ENCODE measurements at regions not wholly inside any gene's neighbourhood (a gene's known extent, or its start where the extent isn't known, plus 50 kb on each side); places are given as distances from the start of the nearest gene placed in this dataset.

DNA sequence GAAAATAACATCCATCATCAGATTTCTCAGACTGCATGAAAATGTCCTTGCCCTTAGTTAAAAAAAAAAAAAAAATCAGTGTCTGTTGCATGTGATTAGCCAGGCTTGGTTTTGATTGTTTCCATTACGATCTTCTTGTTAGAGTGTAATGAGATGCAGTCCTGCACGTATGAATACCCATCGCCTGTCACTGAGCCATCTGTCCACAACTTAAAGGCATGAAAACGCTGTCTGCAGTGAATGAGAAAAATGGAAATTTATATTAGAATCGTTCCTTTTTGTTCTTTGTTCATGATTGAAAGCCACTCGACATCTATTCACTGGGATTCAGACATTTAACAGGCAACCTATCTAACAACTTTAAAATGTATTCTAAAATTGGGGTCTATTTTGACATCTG, 521.7 kb upstream of the SPHKAP start:
- no TSS peak for BruUV-seq (replicated peaks)
- TF ChIP-seq EZH2 (IDR thresholded peaks at IDR 0.05; ENCODE audit: low read length, unreplicated experiment) (no peak), EZH2phosphoT487 (IDR thresholded peaks at IDR 0.05; ENCODE audit: borderline replicate concordance, low read length) (no peak)
- TF ChIP-seq, protein P1, sequence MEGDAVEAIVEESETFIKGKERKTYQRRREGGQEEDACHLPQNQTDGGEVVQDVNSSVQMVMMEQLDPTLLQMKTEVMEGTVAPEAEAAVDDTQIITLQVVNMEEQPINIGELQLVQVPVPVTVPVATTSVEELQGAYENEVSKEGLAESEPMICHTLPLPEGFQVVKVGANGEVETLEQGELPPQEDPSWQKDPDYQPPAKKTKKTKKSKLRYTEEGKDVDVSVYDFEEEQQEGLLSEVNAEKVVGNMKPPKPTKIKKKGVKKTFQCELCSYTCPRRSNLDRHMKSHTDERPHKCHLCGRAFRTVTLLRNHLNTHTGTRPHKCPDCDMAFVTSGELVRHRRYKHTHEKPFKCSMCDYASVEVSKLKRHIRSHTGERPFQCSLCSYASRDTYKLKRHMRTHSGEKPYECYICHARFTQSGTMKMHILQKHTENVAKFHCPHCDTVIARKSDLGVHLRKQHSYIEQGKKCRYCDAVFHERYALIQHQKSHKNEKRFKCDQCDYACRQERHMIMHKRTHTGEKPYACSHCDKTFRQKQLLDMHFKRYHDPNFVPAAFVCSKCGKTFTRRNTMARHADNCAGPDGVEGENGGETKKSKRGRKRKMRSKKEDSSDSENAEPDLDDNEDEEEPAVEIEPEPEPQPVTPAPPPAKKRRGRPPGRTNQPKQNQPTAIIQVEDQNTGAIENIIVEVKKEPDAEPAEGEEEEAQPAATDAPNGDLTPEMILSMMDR (conservative IDR thresholded peaks at IDR 0.05; ENCODE audit: low read depth, low read length): no peak
- Histone ChIP-seq H4K20me1 (ENCODE audit: low read length) (no peaks in the 10 kb centered on the region), H2AFZ (ENCODE audit: low read length) (no peak overlapping the region), H3K4me2 (ENCODE audit: low read length) (no peak overlapping the region), H3K9ac (ENCODE audit: low read length) (no peak overlapping the region), H3K36me3 (ENCODE audit: low read depth, low read length) (no peaks in the 10 kb centered on the region), H3K9me3 (ENCODE audit: low read length) (no peaks in the 10 kb centered on the region), H3K4me1 (ENCODE audit: insufficient read depth, low read length) (peaks cover 19% of the 10 kb centered on the region), H3K27ac (ENCODE audit: low read length) (no peak overlapping the region), H3K27me3 (ENCODE audit: low read length) (no peaks in the 10 kb centered on the region), H3K9me2 (replicated peaks; ENCODE audit: low read length) (no peaks in the 10 kb centered on the region), H3K79me2 (ENCODE audit: low read length) (no peaks in the 10 kb centered on the region), H3F3A (ENCODE audit: low read length, unreplicated experiment) (no peaks in the 10 kb centered on the region), H3K4me3 (ENCODE audit: low read length) (no peak overlapping the region)
- ChIA-PET CTCF (no interaction called here), POLR2A (ENCODE audit: unreplicated experiment) (no interaction called here)
- DNase-seq: no peak
- no peak for ATAC-seq
- intact Hi-C loops (cut with micrococcal nuclease): loop anchor here (5.0 kb wide), 1 partner anchor 569 kb away; the partner anchor contains the start of gene PID1

DNA sequence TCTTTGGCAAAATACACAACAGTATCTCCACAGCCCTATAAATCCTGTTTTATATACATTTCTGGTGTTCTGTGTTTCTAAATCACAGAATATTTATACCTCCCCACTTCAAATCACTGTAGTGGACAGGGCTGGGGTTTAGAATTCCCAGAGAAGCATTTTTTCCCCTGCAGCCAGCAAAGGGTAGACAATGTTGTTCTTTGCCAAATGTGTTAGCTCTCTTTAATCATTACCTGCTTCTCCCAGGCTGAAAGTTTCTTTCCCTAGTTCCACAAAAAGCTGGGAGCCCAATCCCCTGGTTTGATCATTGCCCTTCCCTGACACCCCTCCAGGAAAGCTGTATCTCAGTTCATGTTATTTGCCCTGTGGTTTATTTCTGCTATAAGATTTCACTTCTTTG, 520.0 kb upstream of the SPHKAP start:
- Histone ChIP-seq H2AFZ (ENCODE audit: low read length) (no peak overlapping the region), H3K4me1 (ENCODE audit: insufficient read depth, low read length) (peaks cover 19% of the 10 kb centered on the region), H3K79me2 (ENCODE audit: low read length) (no peaks in the 10 kb centered on the region), H3K4me2 (ENCODE audit: low read length) (no peak overlapping the region; the same call in 1 of the 2 replicates), H3F3A (ENCODE audit: low read length, unreplicated experiment) (no peaks in the 10 kb centered on the region), H3K27me3 (ENCODE audit: low read length) (no peaks in the 10 kb centered on the region), H3K36me3 (ENCODE audit: low read depth, low read length) (no peaks in the 10 kb centered on the region), H4K20me1 (ENCODE audit: low read length) (no peaks in the 10 kb centered on the region), H3K4me3 (ENCODE audit: low read length) (no peak overlapping the region), H3K27ac (ENCODE audit: low read length) (peak overlapping the region; percentile 30; the same call in 1 of the 2 replicates), H3K9me3 (ENCODE audit: low read length) (no peaks in the 10 kb centered on the region), H3K9me2 (replicated peaks; ENCODE audit: low read length) (no peaks in the 10 kb centered on the region), H3K9ac (ENCODE audit: low read length) (peak overlapping the region; percentile 32)
- intact Hi-C loops (cut with micrococcal nuclease): loop anchor here (5.0 kb wide), 1 partner anchor 571 kb away; the partner anchor contains the start of gene PID1
- ChIA-PET POLR2A (ENCODE audit: unreplicated experiment) (interaction anchor here (0.6 kb wide), 1 partner anchor 423 kb away, joined by 3 read pairs; no protein-coding TSS in a partner anchor), CTCF (no interaction called here)
- no peak for ATAC-seq
- TF ChIP-seq, protein P1 (conservative IDR thresholded peaks at IDR 0.05; ENCODE audit: low read depth, low read length): no peak
- TF ChIP-seq EZH2 (IDR thresholded peaks at IDR 0.05; ENCODE audit: low read length, unreplicated experiment): no peak
- no peak for TF ChIP-seq EZH2phosphoT487 (IDR thresholded peaks at IDR 0.05; ENCODE audit: borderline replicate concordance, low read length)
- no TSS peak for BruUV-seq (replicated peaks)
- DNase-seq: no peak

DNA sequence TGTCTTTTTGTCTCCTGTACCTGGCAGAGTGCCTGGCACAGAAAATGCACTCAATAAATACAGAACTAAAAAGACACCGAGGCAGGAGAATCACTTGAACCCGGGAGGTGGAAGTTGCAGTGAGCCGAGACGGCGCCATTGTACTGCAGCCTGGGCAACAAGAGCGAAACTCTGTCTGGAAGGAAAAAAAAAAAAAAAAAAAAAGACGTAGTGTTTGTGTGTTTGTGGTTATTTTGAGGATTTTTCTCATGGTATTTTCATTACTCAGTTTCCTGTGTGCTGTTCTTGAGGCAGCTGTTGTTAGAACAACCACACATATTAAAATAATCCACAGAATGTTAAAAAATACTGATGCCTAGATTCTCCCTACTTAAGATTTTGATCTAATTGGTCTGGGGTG, 519.2 kb upstream of the SPHKAP start:
- H3K9ac ChIP-seq (ENCODE audit: low read length): peak overlapping the region; percentile 32
- no peaks in the 10 kb centered on the region for H3K79me2 ChIP-seq (ENCODE audit: low read length)
- intact Hi-C loops (cut with micrococcal nuclease): loop anchor here (1.0 to 5.0 kb wide), 2 partner anchors 10 to 572 kb away; partner anchors contain the start of gene PID1
- ATAC-seq: peak; percentile 80
- no peaks in the 10 kb centered on the region for H3K9me2 ChIP-seq (replicated peaks; ENCODE audit: low read length)
- no peaks in the 10 kb centered on the region for H3K27me3 ChIP-seq (ENCODE audit: low read length)
- no peaks in the 10 kb centered on the region for H4K20me1 ChIP-seq (ENCODE audit: low read length)
- H3K4me3 ChIP-seq (ENCODE audit: low read length): peak overlapping the region; percentile 51
- BruUV-seq (replicated peaks): no TSS peak
- peak; percentile 68 for DNase-seq
- no peak for TF ChIP-seq EZH2phosphoT487 (IDR thresholded peaks at IDR 0.05; ENCODE audit: borderline replicate concordance, low read length)
- TF ChIP-seq, protein P1 (conservative IDR thresholded peaks at IDR 0.05; ENCODE audit: low read depth, low read length): no peak; the same call in 1 of the 2 replicates
- no peak for TF ChIP-seq EZH2 (IDR thresholded peaks at IDR 0.05; ENCODE audit: low read length, unreplicated experiment)
- H3K36me3 ChIP-seq (ENCODE audit: low read depth, low read length): no peaks in the 10 kb centered on the region
- H3K9me3 ChIP-seq (ENCODE audit: low read length): no peaks in the 10 kb centered on the region
- H3K4me1 ChIP-seq (ENCODE audit: insufficient read depth, low read length): peaks cover 19% of the 10 kb centered on the region
- POLR2A ChIA-PET (ENCODE audit: unreplicated experiment): no interaction called here
- peak overlapping the region; percentile 67 for H3K4me2 ChIP-seq (ENCODE audit: low read length)
- CTCF ChIA-PET: interaction anchor here (0.7 kb wide), 1 partner anchor 565 kb away, joined by 9 read pairs; no protein-coding TSS in a partner anchor
- H2AFZ ChIP-seq (ENCODE audit: low read length): peak overlapping the region; percentile 80
- H3K27ac ChIP-seq (ENCODE audit: low read length): peak overlapping the region; percentile 30
- H3F3A ChIP-seq (ENCODE audit: low read length, unreplicated experiment): no peaks in the 10 kb centered on the region
